Suprapubic skin (tissue), 4 donors: ENCODE measurements at regions not wholly inside any gene's neighbourhood (a gene's known extent, or its start where the extent isn't known, plus 50 kb on each side); places are given as distances from the start of the nearest gene placed in this dataset.

Experiments used
- EP300 ChIP-seq: sonication (generic); formaldehyde crosslinking; IDR thresholded peaks from one replicate; pipeline ENCODE4 v1.6.1; 2017; ENCODE audit warnings: antibody characterized with exemption
- POLR2A ChIP-seq, 2 donors: fragments of 450-650 bp; IDR thresholded peaks; one replicate each; pipeline ENCODE4 v1.6.1; 2017; ENCODE audit warnings: antibody characterized with exemption in 2 of 2, mild to moderate bottlenecking in 2 of 2, moderate library complexity in 2 of 2
- POLR2AphosphoS5 ChIP-seq, 3 donors: sonication (generic); formaldehyde crosslinking; IDR thresholded peaks; one replicate each; pipeline ENCODE4 v1.6.1; 2017; ENCODE audit warnings: antibody characterized with exemption in 3 of 3
- TF ChIP-seq, protein P1 (sequence below), 2 donors: fragments of 200-600 bp in 1 of 2; fragments of 450-650 bp in 1 of 2; sonication (generic) in 1 of 2; IDR thresholded peaks; one replicate each; pipeline ENCODE4 v1.5.1; 2016 to 2019; ENCODE audit warnings: antibody characterized with exemption in 2 of 2, mild to moderate bottlenecking in 1 of 2, moderate library complexity in 1 of 2

- TF ChIP-seq POLR2A (IDR thresholded peaks at IDR 0.05) (no peak), POLR2AphosphoS5 (IDR thresholded peaks at IDR 0.05) (no peak), EP300 (no peak)
- TF ChIP-seq, protein P1, sequence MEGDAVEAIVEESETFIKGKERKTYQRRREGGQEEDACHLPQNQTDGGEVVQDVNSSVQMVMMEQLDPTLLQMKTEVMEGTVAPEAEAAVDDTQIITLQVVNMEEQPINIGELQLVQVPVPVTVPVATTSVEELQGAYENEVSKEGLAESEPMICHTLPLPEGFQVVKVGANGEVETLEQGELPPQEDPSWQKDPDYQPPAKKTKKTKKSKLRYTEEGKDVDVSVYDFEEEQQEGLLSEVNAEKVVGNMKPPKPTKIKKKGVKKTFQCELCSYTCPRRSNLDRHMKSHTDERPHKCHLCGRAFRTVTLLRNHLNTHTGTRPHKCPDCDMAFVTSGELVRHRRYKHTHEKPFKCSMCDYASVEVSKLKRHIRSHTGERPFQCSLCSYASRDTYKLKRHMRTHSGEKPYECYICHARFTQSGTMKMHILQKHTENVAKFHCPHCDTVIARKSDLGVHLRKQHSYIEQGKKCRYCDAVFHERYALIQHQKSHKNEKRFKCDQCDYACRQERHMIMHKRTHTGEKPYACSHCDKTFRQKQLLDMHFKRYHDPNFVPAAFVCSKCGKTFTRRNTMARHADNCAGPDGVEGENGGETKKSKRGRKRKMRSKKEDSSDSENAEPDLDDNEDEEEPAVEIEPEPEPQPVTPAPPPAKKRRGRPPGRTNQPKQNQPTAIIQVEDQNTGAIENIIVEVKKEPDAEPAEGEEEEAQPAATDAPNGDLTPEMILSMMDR (IDR thresholded peaks at IDR 0.05): no peak
Measured at GRCh38 chr9:17854487-17854886, 275.6 kb downstream of the SH3GL2 start.
